CD14-positive monocyte (primary cell): ENCODE measurements at regions not wholly inside any gene's neighbourhood (a gene's known extent, or its start where the extent isn't known, plus 50 kb on each side); places are given as distances from the start of the nearest gene placed in this dataset.
A peak's percentile ranks its signal among the peaks of the same experiment; 100 is the strongest.

Experiments used
- DNase-seq, 3 donors: peaks; one replicate each; pipeline ENCODE4 v3.0.0-alpha.2; 2011 to 2022
- H2AFZ ChIP-seq: 2 replicates; pipeline ENCODE4 v1.6.0; 2012; ENCODE audit warnings: mild to moderate bottlenecking, low read depth, low read length, inconsistent platforms; ENCODE audit not compliant: insufficient read depth, poor library complexity, severe bottlenecking
- H3K27ac ChIP-seq, 2 donors: 1 replicate in 1 of 2; 2 replicates in 1 of 2; pipeline ENCODE4 v1.5.1; 2012 to 2013; ENCODE audit warnings: low read length in 2 of 2, control low read depth in 1 of 2, inconsistent platforms in 1 of 2, low read depth in 1 of 2, mild to moderate bottlenecking in 1 of 2
- H3K27me3 ChIP-seq, 2 donors: one replicate each; pipeline versions ENCODE4 v1.6.0 to v1.6.1; 2011 to 2013; ENCODE audit warnings: low read length in 2 of 2; ENCODE audit not compliant: control insufficient read depth in 2 of 2, insufficient read depth in 2 of 2
- H3K36me3 ChIP-seq, 2 donors: replicated peaks in 1 of 2; 1 replicate in 1 of 2; 2 replicates in 1 of 2; pipeline versions ENCODE4 v1.5.1 to v1.6.1; 2012 to 2013; ENCODE audit warnings: low read length in 2 of 2, control low read depth in 1 of 2, inconsistent platforms in 1 of 2, mild to moderate bottlenecking in 1 of 2; ENCODE audit not compliant: insufficient read depth in 2 of 2, control insufficient read depth in 1 of 2
- H3K4me1 ChIP-seq, 2 donors: 1 replicate in 1 of 2; 2 replicates in 1 of 2; pipeline versions ENCODE4 v1.5.1 to v1.6.1; 2012 to 2013; ENCODE audit warnings: low read length in 2 of 2, control low read depth in 1 of 2, inconsistent platforms in 1 of 2, mild to moderate bottlenecking in 1 of 2, moderate library complexity in 1 of 2; ENCODE audit not compliant: insufficient read depth in 2 of 2, control insufficient read depth in 1 of 2
- H3K4me2 ChIP-seq: replicated peaks from 2 replicates; pipeline ENCODE3; 2012; ENCODE audit warnings: low read length, moderate library complexity, mild to moderate bottlenecking; ENCODE audit not compliant: poor library complexity, severe bottlenecking; ENCODE audit errors: extremely low read depth
- H3K4me3 ChIP-seq, 3 experiments: fragments of 200-600 bp in 1 of 3; sonication (generic) in 1 of 3; replicated peaks in 1 of 3; 1 replicate in 2 of 3; 2 replicates in 1 of 3; pipeline ENCODE4 v1.5.1; 2011 to 2013; ENCODE audit warnings: low read length in 3 of 3, mild to moderate bottlenecking in 3 of 3, control low read depth in 2 of 3, low read depth in 2 of 3, inconsistent platforms in 1 of 3, moderate library complexity in 1 of 3
- H3K79me2 ChIP-seq: 2 replicates; pipeline ENCODE4 v1.6.0; 2012; ENCODE audit warnings: mild to moderate bottlenecking, control low read depth, inconsistent platforms, low read length, moderate library complexity; ENCODE audit not compliant: insufficient read depth
- H3K9ac ChIP-seq: 2 replicates; pipeline ENCODE4 v1.6.0; 2017; ENCODE audit warnings: low read length, mild to moderate bottlenecking; ENCODE audit not compliant: insufficient read depth, poor library complexity, severe bottlenecking
- H3K9me3 ChIP-seq, 2 donors: replicated peaks in 1 of 2; 1 replicate in 1 of 2; 2 replicates in 1 of 2; pipeline versions ENCODE4 v1.5.1 to v1.6.1; 2012 to 2013; ENCODE audit warnings: low read length in 2 of 2, control low read depth in 1 of 2; ENCODE audit not compliant: control insufficient read depth in 1 of 2, insufficient read depth in 1 of 2
- H4K20me1 ChIP-seq: 2 replicates; pipeline ENCODE4 v1.6.0; 2012; ENCODE audit warnings: mild to moderate bottlenecking, low read length, control low read depth, moderate library complexity; ENCODE audit not compliant: insufficient read depth
- H3K27ac Mint-ChIP-seq, 7 donors: one replicate each; pipeline ENCODE4 v1.8.0; 2020; ENCODE audit warnings: mild to moderate bottlenecking in 7 of 7, mixed read lengths in 7 of 7, moderate library complexity in 6 of 7, inconsistent platforms in 2 of 7
- H3K27me3 Mint-ChIP-seq, 3 donors: one replicate each; pipeline ENCODE4 v1.8.0; 2021 to 2022; ENCODE audit warnings: low read depth in 3 of 3, mild to moderate bottlenecking in 3 of 3, mixed read lengths in 3 of 3, moderate library complexity in 3 of 3, inconsistent platforms in 1 of 3
- H3K36me3 Mint-ChIP-seq, 2 donors: one replicate each; pipeline ENCODE4 v1.8.0; 2020; ENCODE audit warnings: mixed read lengths in 2 of 2, inconsistent platforms in 1 of 2, mild to moderate bottlenecking in 1 of 2
- H3K4me1 Mint-ChIP-seq: one replicate; pipeline ENCODE4 v1.8.0; 2020; ENCODE audit warnings: mild to moderate bottlenecking, mixed read lengths
- H3K4me3 Mint-ChIP-seq, 2 donors: one replicate each; pipeline ENCODE4 v1.8.0; 2020; ENCODE audit warnings: mild to moderate bottlenecking in 2 of 2, mixed read lengths in 2 of 2, moderate library complexity in 1 of 2
- H3K9me3 Mint-ChIP-seq, 7 donors: one replicate each; pipeline ENCODE4 v1.8.0; 2020 to 2022; ENCODE audit warnings: mixed read lengths in 7 of 7, mild to moderate bottlenecking in 6 of 7, moderate library complexity in 6 of 7, inconsistent platforms in 2 of 7
- WGBS: methylation state at CpG from one replicate; pipeline ENCODE4 v1.1.5; 2013; ENCODE audit warnings: missing lambda C conversion rate; ENCODE audit not compliant: insufficient coverage; 5-methylcytosine and 5-hydroxymethylcytosine counted together
- intact Hi-C, 2 donors: fragments of 100-400 bp; cut with micrococcal nuclease; formaldehyde crosslinking; loops; one replicate each; pipeline versions ENCODE4 v1.15.0 to v1.15.1; 2023
- TF ChIP-seq, protein P1 (sequence below): fragments of 200-600 bp; IDR thresholded peaks from one replicate; pipeline ENCODE4 v1.8.0; 2022; ENCODE audit warnings: antibody characterized with exemption, mild to moderate bottlenecking

GRCh38 chr12:92047393-92047826, 98.2 kb downstream of the BTG1 start:
- H3K9me3 Mint-ChIP-seq = peaks cover 0 to 7% (median 0%) of the 10 kb centered on the region in 7 donors
- H3K79me2 ChIP-seq = no peaks in the 10 kb centered on the region
- H3K27me3 ChIP-seq = no peaks in the 10 kb centered on the region
- H3K9me3 ChIP-seq = no peaks in the 10 kb centered on the region
- H3K4me1 ChIP-seq = peaks cover 6 to 7% of the 10 kb centered on the region in 2 donors
- TF ChIP-seq, protein P1, sequence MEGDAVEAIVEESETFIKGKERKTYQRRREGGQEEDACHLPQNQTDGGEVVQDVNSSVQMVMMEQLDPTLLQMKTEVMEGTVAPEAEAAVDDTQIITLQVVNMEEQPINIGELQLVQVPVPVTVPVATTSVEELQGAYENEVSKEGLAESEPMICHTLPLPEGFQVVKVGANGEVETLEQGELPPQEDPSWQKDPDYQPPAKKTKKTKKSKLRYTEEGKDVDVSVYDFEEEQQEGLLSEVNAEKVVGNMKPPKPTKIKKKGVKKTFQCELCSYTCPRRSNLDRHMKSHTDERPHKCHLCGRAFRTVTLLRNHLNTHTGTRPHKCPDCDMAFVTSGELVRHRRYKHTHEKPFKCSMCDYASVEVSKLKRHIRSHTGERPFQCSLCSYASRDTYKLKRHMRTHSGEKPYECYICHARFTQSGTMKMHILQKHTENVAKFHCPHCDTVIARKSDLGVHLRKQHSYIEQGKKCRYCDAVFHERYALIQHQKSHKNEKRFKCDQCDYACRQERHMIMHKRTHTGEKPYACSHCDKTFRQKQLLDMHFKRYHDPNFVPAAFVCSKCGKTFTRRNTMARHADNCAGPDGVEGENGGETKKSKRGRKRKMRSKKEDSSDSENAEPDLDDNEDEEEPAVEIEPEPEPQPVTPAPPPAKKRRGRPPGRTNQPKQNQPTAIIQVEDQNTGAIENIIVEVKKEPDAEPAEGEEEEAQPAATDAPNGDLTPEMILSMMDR = no peak
- no peak overlapping the region for H2AFZ ChIP-seq
- no peaks in the 10 kb centered on the region for H4K20me1 ChIP-seq
- H3K4me2 ChIP-seq = no peak overlapping the region
- no peak for DNase-seq
- H3K27me3 Mint-ChIP-seq = peaks cover 0 to 5% (median 1%) of the 10 kb centered on the region in 3 donors
- H3K27ac Mint-ChIP-seq = no peak overlapping the region
- H3K36me3 ChIP-seq = no peaks in the 10 kb centered on the region
- H3K4me3 ChIP-seq = no peak overlapping the region
- no peak overlapping the region for H3K9ac ChIP-seq
- H3K4me1 Mint-ChIP-seq = peaks cover 6% of the 10 kb centered on the region
- H3K36me3 Mint-ChIP-seq = no peaks in the 10 kb centered on the region
- no peak overlapping the region for H3K27ac ChIP-seq
- WGBS = no CpG with 5 or more reads among the region's 2 CpGs
- intact Hi-C loops = no loop called here
- H3K4me3 Mint-ChIP-seq = no peak overlapping the region

- H3K4me2 ChIP-seq = no peak overlapping the region
- peaks cover 0 to 5% (median 3%) of the 10 kb centered on the region in 3 donors for H3K27me3 Mint-ChIP-seq
Measured at GRCh38 chr12:92046557-92047392, 98.9 kb downstream of the BTG1 start.

More at GRCh38 chr12:92046557-92047392, 98.9 kb downstream of the BTG1 start:
- Histone ChIP-seq H3K27ac (no peak overlapping the region), H3K27me3 (no peaks in the 10 kb centered on the region), H4K20me1 (no peaks in the 10 kb centered on the region), H2AFZ (no peak overlapping the region), H3K4me1 (peaks cover 6 to 7% of the 10 kb centered on the region in 2 donors), H3K9me3 (no peaks in the 10 kb centered on the region), H3K36me3 (no peaks in the 10 kb centered on the region), H3K79me2 (no peaks in the 10 kb centered on the region), H3K4me3 (no peak overlapping the region), H3K9ac (no peak overlapping the region)
- Mint-ChIP-seq H3K4me1 (peaks cover 6% of the 10 kb centered on the region), H3K9me3 (peaks cover 0 to 6% (median under 1%) of the 10 kb centered on the region in 7 donors), H3K4me3 (no peak overlapping the region), H3K27ac (peak overlapping the region in 1 of 7 donors; percentile 38), H3K36me3 (no peaks in the 10 kb centered on the region)
- 100% methylated on average over 2 of the region's 7 CpGs for WGBS
- DNase-seq = no peak
- intact Hi-C loops = no loop called here
- TF ChIP-seq, protein P1 = no peak
